Liver (tissue), 3 donors: ENCODE measurements at regions not wholly inside any gene's neighbourhood (a gene's known extent, or its start where the extent isn't known, plus 50 kb on each side); places are given as distances from the start of the nearest gene placed in this dataset.

Experiments
- EGR1 ChIP-seq, 2 donors: IDR thresholded peaks; 2 replicates each; pipeline ENCODE4 v1.6.1; 2016 to 2018; ENCODE audit warnings: antibody characterized with exemption in 2 of 2, low read depth in 2 of 2
- GABPA ChIP-seq, 2 donors: IDR thresholded peaks in 1 of 2; conservative IDR thresholded peaks in 1 of 2; 2 replicates each; pipeline ENCODE4 v1.6.1; 2016; ENCODE audit warnings: antibody characterized with exemption in 2 of 2, mild to moderate bottlenecking in 1 of 2, moderate library complexity in 1 of 2
- HNF4G ChIP-seq: IDR thresholded peaks from 2 replicates; pipeline ENCODE4 v1.6.1; 2016; ENCODE audit warnings: antibody characterized with exemption
- JUND ChIP-seq, 2 donors: IDR thresholded peaks; 2 replicates each; pipeline ENCODE4 v1.6.1; 2016; ENCODE audit warnings: antibody characterized with exemption in 2 of 2
- NR2F2 ChIP-seq: IDR thresholded peaks from 2 replicates; pipeline ENCODE4 v1.6.1; 2016; ENCODE audit warnings: antibody characterized with exemption
- RAD21 ChIP-seq, 2 donors: IDR thresholded peaks; 2 replicates each; pipeline ENCODE4 v1.6.1; 2016; ENCODE audit warnings: antibody characterized with exemption in 2 of 2, mild to moderate bottlenecking in 2 of 2
- RXRA ChIP-seq, 2 donors: IDR thresholded peaks; 2 replicates each; pipeline ENCODE4 v1.6.1; 2017 to 2018; ENCODE audit warnings: antibody characterized with exemption in 2 of 2, mild to moderate bottlenecking in 1 of 2
- SP1 ChIP-seq: IDR thresholded peaks from 2 replicates; pipeline ENCODE4 v1.6.1; 2018; ENCODE audit warnings: antibody characterized with exemption, mild to moderate bottlenecking
- TAF1 ChIP-seq: conservative IDR thresholded peaks from 2 replicates; pipeline ENCODE4 v1.6.1; 2016; ENCODE audit warnings: antibody characterized with exemption, mild to moderate bottlenecking
- YY1 ChIP-seq: IDR thresholded peaks from 2 replicates; pipeline ENCODE4 v1.6.1; 2016; ENCODE audit warnings: antibody characterized with exemption, mild to moderate bottlenecking
- TF ChIP-seq, protein P1 (sequence below): fragments of 150-350 bp; IDR thresholded peaks from 2 replicates; pipeline ENCODE4 v1.5.1; 2017; ENCODE audit warnings: improper control_type of control experiment, low read depth, low read length; ENCODE audit not compliant: missing input control
- TF ChIP-seq, protein P2 (sequence below): IDR thresholded peaks from 2 replicates; pipeline ENCODE4 v1.6.1; 2016; ENCODE audit warnings: antibody characterized with exemption
- TF ChIP-seq, protein P3 (sequence below): IDR thresholded peaks from 2 replicates; pipeline ENCODE4 v1.6.1; 2016; ENCODE audit warnings: antibody characterized with exemption
- TF ChIP-seq, protein P4 (sequence below): IDR thresholded peaks from 2 replicates; pipeline ENCODE4 v1.6.1; 2016; ENCODE audit warnings: antibody characterized with exemption, mild to moderate bottlenecking
- donor health status: healthy.
- donor health status: healthy.

DNA sequence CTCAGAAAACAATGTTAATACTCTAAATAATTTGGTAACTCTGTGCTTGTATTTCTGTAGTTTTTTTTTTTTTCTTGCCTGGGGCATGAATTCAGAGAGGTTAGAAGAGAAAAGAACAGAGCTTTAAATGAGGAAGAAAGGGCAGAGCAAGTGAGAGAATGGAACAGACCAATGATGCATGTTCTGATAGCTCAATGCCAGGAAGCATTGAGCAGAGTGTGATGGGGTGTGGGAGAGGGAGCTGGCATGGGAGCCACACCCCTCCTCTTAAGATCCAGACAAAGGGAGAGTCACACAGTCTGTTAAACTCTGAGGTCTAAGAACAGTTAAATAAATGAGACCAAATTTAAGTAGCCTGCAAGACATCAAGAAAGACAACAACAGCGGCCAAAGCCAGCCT, 538.6 kb downstream of the TUSC7 start:
- TF ChIP-seq, protein P1, sequence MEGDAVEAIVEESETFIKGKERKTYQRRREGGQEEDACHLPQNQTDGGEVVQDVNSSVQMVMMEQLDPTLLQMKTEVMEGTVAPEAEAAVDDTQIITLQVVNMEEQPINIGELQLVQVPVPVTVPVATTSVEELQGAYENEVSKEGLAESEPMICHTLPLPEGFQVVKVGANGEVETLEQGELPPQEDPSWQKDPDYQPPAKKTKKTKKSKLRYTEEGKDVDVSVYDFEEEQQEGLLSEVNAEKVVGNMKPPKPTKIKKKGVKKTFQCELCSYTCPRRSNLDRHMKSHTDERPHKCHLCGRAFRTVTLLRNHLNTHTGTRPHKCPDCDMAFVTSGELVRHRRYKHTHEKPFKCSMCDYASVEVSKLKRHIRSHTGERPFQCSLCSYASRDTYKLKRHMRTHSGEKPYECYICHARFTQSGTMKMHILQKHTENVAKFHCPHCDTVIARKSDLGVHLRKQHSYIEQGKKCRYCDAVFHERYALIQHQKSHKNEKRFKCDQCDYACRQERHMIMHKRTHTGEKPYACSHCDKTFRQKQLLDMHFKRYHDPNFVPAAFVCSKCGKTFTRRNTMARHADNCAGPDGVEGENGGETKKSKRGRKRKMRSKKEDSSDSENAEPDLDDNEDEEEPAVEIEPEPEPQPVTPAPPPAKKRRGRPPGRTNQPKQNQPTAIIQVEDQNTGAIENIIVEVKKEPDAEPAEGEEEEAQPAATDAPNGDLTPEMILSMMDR: no peak
- TF ChIP-seq RAD21 (IDR thresholded peaks at IDR 0.05) (no peak), JUND (IDR thresholded peaks at IDR 0.05) (no peak), RXRA (IDR thresholded peaks at IDR 0.05) (no peak), TAF1 (no peak), SP1 (no peak), EGR1 (IDR thresholded peaks at IDR 0.05; ENCODE audit: low read depth in 2 of 2) (no peak), YY1 (no peak), GABPA (IDR thresholded peaks at IDR 0.05 in 1 of 2, conservative IDR thresholded peaks at IDR 0.05 in 1 of 2) (no peak), HNF4G (no peak), NR2F2 (no peak)
- TF ChIP-seq, protein P2, sequence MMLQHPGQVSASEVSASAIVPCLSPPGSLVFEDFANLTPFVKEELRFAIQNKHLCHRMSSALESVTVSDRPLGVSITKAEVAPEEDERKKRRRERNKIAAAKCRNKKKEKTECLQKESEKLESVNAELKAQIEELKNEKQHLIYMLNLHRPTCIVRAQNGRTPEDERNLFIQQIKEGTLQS: no peak
- TF ChIP-seq, protein P3, sequence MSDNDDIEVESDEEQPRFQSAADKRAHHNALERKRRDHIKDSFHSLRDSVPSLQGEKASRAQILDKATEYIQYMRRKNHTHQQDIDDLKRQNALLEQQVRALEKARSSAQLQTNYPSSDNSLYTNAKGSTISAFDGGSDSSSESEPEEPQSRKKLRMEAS: no peak
- TF ChIP-seq, protein P4, sequence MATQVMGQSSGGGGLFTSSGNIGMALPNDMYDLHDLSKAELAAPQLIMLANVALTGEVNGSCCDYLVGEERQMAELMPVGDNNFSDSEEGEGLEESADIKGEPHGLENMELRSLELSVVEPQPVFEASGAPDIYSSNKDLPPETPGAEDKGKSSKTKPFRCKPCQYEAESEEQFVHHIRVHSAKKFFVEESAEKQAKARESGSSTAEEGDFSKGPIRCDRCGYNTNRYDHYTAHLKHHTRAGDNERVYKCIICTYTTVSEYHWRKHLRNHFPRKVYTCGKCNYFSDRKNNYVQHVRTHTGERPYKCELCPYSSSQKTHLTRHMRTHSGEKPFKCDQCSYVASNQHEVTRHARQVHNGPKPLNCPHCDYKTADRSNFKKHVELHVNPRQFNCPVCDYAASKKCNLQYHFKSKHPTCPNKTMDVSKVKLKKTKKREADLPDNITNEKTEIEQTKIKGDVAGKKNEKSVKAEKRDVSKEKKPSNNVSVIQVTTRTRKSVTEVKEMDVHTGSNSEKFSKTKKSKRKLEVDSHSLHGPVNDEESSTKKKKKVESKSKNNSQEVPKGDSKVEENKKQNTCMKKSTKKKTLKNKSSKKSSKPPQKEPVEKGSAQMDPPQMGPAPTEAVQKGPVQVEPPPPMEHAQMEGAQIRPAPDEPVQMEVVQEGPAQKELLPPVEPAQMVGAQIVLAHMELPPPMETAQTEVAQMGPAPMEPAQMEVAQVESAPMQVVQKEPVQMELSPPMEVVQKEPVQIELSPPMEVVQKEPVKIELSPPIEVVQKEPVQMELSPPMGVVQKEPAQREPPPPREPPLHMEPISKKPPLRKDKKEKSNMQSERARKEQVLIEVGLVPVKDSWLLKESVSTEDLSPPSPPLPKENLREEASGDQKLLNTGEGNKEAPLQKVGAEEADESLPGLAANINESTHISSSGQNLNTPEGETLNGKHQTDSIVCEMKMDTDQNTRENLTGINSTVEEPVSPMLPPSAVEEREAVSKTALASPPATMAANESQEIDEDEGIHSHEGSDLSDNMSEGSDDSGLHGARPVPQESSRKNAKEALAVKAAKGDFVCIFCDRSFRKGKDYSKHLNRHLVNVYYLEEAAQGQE: no peak
